RWPE1 (cell line): ENCODE measurements at regions not wholly inside any gene's neighbourhood (a gene's known extent, or its start where the extent isn't known, plus 50 kb on each side); places are given as distances from the start of the nearest gene placed in this dataset.
"Not testable (repeated sequence)": the region's sequence is repeated elsewhere in the genome, so short reads cannot be mapped to it uniquely, and the experiment has no call there.

Experiments used
- CTCF ChIA-PET: fragments of 350-600 bp; sonication (Branson Sonifier 250); formaldehyde crosslinking; extraction: SDS; loops from one replicate; lab custom pipeline; 2021; lab: Yijun Ruan, JAX
- POLR2A ChIA-PET: fragments of 400-600 bp; formaldehyde crosslinking; extraction: SDS; loops from one replicate; lab custom pipeline; 2020; ENCODE audit warnings: antibody characterized with exemption; ENCODE audit not compliant: low non-redundant PET; lab: Yijun Ruan, JAX
- DNase-seq: peaks from one replicate; pipeline ENCODE4 v3.0.0; 2012; ENCODE audit warnings: low spot score
- H3K27ac ChIP-seq: fragments of 450-650 bp; 2 replicates; pipeline ENCODE4 v1.5.1; 2017
- CTCF ChIP-seq: fragments of 450-650 bp; conservative IDR thresholded peaks from 2 replicates; pipeline ENCODE4 v1.5.1; 2017; ENCODE audit warnings: low read depth, mild to moderate bottlenecking

DNA sequence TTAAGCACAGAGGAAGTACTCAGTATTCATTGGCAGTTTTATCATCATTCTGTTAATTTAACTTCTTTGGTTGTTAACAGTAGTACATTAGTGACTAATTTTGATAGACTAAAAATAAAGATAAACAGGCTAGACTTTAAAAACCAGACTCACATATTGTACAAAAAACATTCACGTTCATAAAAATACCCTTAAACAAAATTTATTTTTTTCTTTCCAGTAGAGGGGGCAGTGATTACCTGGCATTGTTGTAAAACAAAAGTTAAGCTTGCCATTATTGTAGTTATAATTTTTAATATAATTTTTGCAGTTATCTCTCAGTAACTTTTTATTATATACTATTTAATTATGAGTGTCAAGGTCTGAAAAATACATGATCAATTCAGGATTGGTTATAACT lies 92.0 kb downstream of the MRPL57 start:
- DNase-seq, POLR2A ChIA-PET, CTCF ChIA-PET: not testable (repeated sequence)

GRCh38 chr13:21272439-21272838 lies 96.0 kb downstream of the MRPL57 start:
- H3K27ac ChIP-seq, DNase-seq: not testable (repeated sequence)
- ChIA-PET POLR2A (interaction anchor here (0.7 kb wide), 1 partner anchor 23 kb away, joined by 3 read pairs; no protein-coding TSS in a partner anchor), CTCF (interaction anchor here (1.1 kb wide), 1 partner anchor 1092 kb away, joined by 3 read pairs; no protein-coding TSS in a partner anchor)

More for the DNA sequence above, 92.0 kb downstream of the MRPL57 start:
- not testable (repeated sequence) for H3K27ac ChIP-seq

GRCh38 chr13:21274457-21274856 lies 98.0 kb downstream of the MRPL57 start:
- CTCF ChIA-PET: interaction anchor here (0.6 to 0.9 kb wide), 2 partner anchors 39 to 95 kb away, joined by 3 to 4 read pairs; no protein-coding TSS in a partner anchor

GRCh38 chr13:21282065-21282464 lies 105.6 kb downstream of the MRPL57 start:
- no peak for DNase-seq
- ChIA-PET CTCF (no interaction called here), POLR2A (no interaction called here)
- no peak for TF ChIP-seq CTCF
- no peak overlapping the region for H3K27ac ChIP-seq

More at GRCh38 chr13:21274457-21274856, 98.0 kb downstream of the MRPL57 start:
- DNase-seq, POLR2A ChIA-PET, H3K27ac ChIP-seq: not testable (repeated sequence)

GRCh38 chr13:21287331-21287907 lies 111.0 kb downstream of the MRPL57 start:
- TF ChIP-seq CTCF: no peak
- no peak overlapping the region for H3K27ac ChIP-seq
- DNase-seq: no peak
- CTCF ChIA-PET: no interaction called here
- POLR2A ChIA-PET: no interaction called here

GRCh38 chr13:21289475-21289874 lies 113.0 kb downstream of the MRPL57 start:
- ChIA-PET POLR2A (no interaction called here), CTCF (no interaction called here)
- TF ChIP-seq CTCF: no peak
- no peak for DNase-seq
- no peak overlapping the region for H3K27ac ChIP-seq

GRCh38 chr13:21290442-21291002 lies 114.1 kb downstream of the MRPL57 start:
- DNase-seq, CTCF ChIA-PET, POLR2A ChIA-PET, H3K27ac ChIP-seq: not testable (repeated sequence)

DNA sequence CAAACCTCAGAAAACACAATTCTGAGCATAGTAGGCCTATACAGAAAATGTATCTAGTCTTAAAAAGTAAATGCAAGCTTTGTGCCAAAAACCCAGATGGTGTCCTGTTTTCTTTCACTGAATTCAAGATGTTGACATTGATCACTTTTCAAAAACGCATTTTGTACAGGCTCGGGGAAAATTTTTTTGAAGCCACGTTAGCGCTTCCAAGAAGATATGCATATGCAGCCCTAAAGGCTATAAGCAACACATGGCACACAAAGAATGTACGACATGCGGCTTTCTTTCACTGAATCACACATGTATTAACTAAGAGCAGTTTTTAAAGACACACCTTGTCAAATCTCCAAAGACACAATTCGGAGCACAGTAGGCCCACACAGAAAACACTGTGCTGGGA lies 115.4 kb downstream of the MRPL57 start:
- no peak overlapping the region for H3K27ac ChIP-seq
- POLR2A ChIA-PET: no interaction called here
- TF ChIP-seq CTCF: no peak
- CTCF ChIA-PET: interaction anchor here (1.4 kb wide), 1 partner anchor 186 kb away, joined by 4 read pairs; no protein-coding TSS in a partner anchor
- DNase-seq: no peak
